HEK293 (cell line): ENCODE measurements at regions not wholly inside any gene's neighbourhood (a gene's known extent, or its start where the extent isn't known, plus 50 kb on each side); places are given as distances from the start of the nearest gene placed in this dataset.

Experiments
- CTCF ChIP-seq: fragments of 450-650 bp; formaldehyde crosslinking; IDR thresholded peaks from 2 replicates; pipeline ENCODE4 v1.5.1; 2016; ENCODE audit warnings: missing biosample characterization, missing genetic modification characterization
- ELK4 ChIP-seq: IDR thresholded peaks from 2 replicates; pipeline ENCODE4 v1.6.1; 2011; ENCODE audit warnings: mild to moderate bottlenecking, low read depth, low read length, borderline replicate concordance
- INSM2 ChIP-seq: fragments of 450-650 bp; formaldehyde crosslinking; IDR thresholded peaks from 2 replicates; pipeline ENCODE4 v1.5.1; 2016; ENCODE audit warnings: missing biosample characterization, missing genetic modification characterization
- KLF17 ChIP-seq: fragments of 450-650 bp; formaldehyde crosslinking; IDR thresholded peaks from 2 replicates; pipeline ENCODE4 v1.5.1; 2016; ENCODE audit warnings: missing biosample characterization, missing genetic modification characterization
- PRDM1 ChIP-seq: fragments of 450-650 bp; formaldehyde crosslinking; IDR thresholded peaks from 2 replicates; pipeline ENCODE4; 2016; ENCODE audit warnings: missing biosample characterization, missing genetic modification characterization
- PRDM4 ChIP-seq: fragments of 450-650 bp; formaldehyde crosslinking; IDR thresholded peaks from 2 replicates; pipeline ENCODE4 v1.5.1; 2017; ENCODE audit warnings: missing biosample characterization, missing genetic modification characterization
- ZNF18 ChIP-seq: fragments of 450-650 bp; formaldehyde crosslinking; IDR thresholded peaks from 2 replicates; pipeline ENCODE4 v1.5.1; 2016; ENCODE audit warnings: missing biosample characterization, missing genetic modification characterization
- ZNF792 ChIP-seq: fragments of 450-650 bp; formaldehyde crosslinking; IDR thresholded peaks from 2 replicates; pipeline ENCODE4 v1.5.1; 2016; ENCODE audit warnings: missing biosample characterization, missing genetic modification characterization

- no peak for TF ChIP-seq KLF17 (tag by site-specific recombination)
- TF ChIP-seq CTCF, result no peak
- no peak for TF ChIP-seq ZNF18 (tag by site-specific recombination)
- TF ChIP-seq ELK4, result no peak
- TF ChIP-seq INSM2 (tag by site-specific recombination), result no peak
- TF ChIP-seq ZNF792 (tag by site-specific recombination), result no peak
- TF ChIP-seq PRDM1 (tag by site-specific recombination), result no peak
- no peak for TF ChIP-seq PRDM4 (tag by site-specific recombination)
These were observed 2695.0 kb upstream of the DEFB115 start for GRCh38 chr20:28562510-28562898.
